GM23338 (cell line): ENCODE measurements at regions not wholly inside any gene's neighbourhood (a gene's known extent, or its start where the extent isn't known, plus 50 kb on each side); places are given as distances from the start of the nearest gene placed in this dataset.

ENCODE experiments used
- ATAC-seq: fragments of 200-7000 bp; cut with Tn5 transposase; 3 replicates; pipeline ENCODE4 v1.9.1; 2020
- DNase-seq: peaks from one replicate; pipeline ENCODE4 v3.0.0-alpha.2; 2015; ENCODE audit warnings: low spot score
- H2AFZ ChIP-seq: fragments of 200-600 bp; sonication (generic); 2 replicates; pipeline ENCODE4 v1.8.0; 2016; ENCODE audit warnings: antibody characterized with exemption, mild to moderate bottlenecking, moderate library complexity
- H3F3A ChIP-seq: fragments of 200-600 bp; sonication (generic); replicated peaks from 2 replicates; pipeline ENCODE4 v1.8.0; 2017; ENCODE audit warnings: antibody characterized with exemption, mixed run types, low read depth
- H3K27ac ChIP-seq: fragments of 200-600 bp; sonication (generic); 2 replicates; pipeline ENCODE4 v1.6.1; 2016; ENCODE audit warnings: low read depth
- H3K27me3 ChIP-seq: fragments of 200-600 bp; sonication (generic); 2 replicates; pipeline ENCODE4 v1.8.0; 2016; ENCODE audit warnings: mild to moderate bottlenecking, mixed run types, moderate library complexity; ENCODE audit not compliant: insufficient read depth
- H3K36me3 ChIP-seq: fragments of 200-600 bp; sonication (generic); 2 replicates; pipeline ENCODE4 v1.8.0; 2016; ENCODE audit warnings: mild to moderate bottlenecking; ENCODE audit not compliant: insufficient read depth
- H3K4me1 ChIP-seq: fragments of 200-600 bp; sonication (generic); 2 replicates; pipeline ENCODE4 v1.8.0; 2016; ENCODE audit warnings: mild to moderate bottlenecking, moderate library complexity; ENCODE audit not compliant: insufficient read depth
- H3K4me2 ChIP-seq: fragments of 200-600 bp; sonication (generic); 2 replicates; pipeline ENCODE4 v1.7.1; 2017; ENCODE audit warnings: mixed run types
- H3K4me3 ChIP-seq: fragments of 200-600 bp; sonication (generic); 2 replicates; pipeline ENCODE4 v1.6.1; 2016; ENCODE audit warnings: mixed run types
- H3K79me2 ChIP-seq: fragments of 200-600 bp; sonication (generic); replicated peaks from 2 replicates; pipeline ENCODE4 v1.8.0; 2017; ENCODE audit warnings: mild to moderate bottlenecking; ENCODE audit not compliant: insufficient read depth
- H3K9me2 ChIP-seq: fragments of 200-600 bp; sonication (generic); 2 replicates; pipeline ENCODE4 v1.8.0; 2017; ENCODE audit not compliant: insufficient read depth
- H4K20me1 ChIP-seq: fragments of 200-600 bp; sonication (generic); replicated peaks from 2 replicates; pipeline ENCODE4 v1.8.0; 2017; ENCODE audit warnings: mild to moderate bottlenecking; ENCODE audit not compliant: insufficient read depth
- H3K27ac Mint-ChIP-seq: 2 replicates; pipeline ENCODE4 v1.8.0; 2020; ENCODE audit warnings: inconsistent platforms, mild to moderate bottlenecking, moderate library complexity, mixed read lengths
- H3K27me3 Mint-ChIP-seq: 3 replicates; pipeline ENCODE4 v1.8.0; 2022; ENCODE audit warnings: low read depth, mild to moderate bottlenecking, moderate library complexity, mixed read lengths, inconsistent platforms; ENCODE audit not compliant: insufficient read depth, poor library complexity
- H3K36me3 Mint-ChIP-seq: 3 replicates; pipeline ENCODE4 v1.8.0; 2021; ENCODE audit warnings: low read depth, mild to moderate bottlenecking, inconsistent platforms, moderate library complexity, mixed read lengths
- H3K4me1 Mint-ChIP-seq: 3 replicates; pipeline ENCODE4 v1.8.0; 2020; ENCODE audit warnings: mild to moderate bottlenecking, inconsistent platforms, mixed read lengths
- H3K4me3 Mint-ChIP-seq: 3 replicates; pipeline ENCODE4 v1.8.0; 2021; ENCODE audit warnings: moderate library complexity, mild to moderate bottlenecking, inconsistent platforms, mixed read lengths
- H3K9me3 Mint-ChIP-seq: 3 replicates; pipeline ENCODE4 v1.8.0; 2020; ENCODE audit warnings: moderate library complexity, mild to moderate bottlenecking, inconsistent platforms, mixed read lengths
- JUNB ChIP-seq: IDR thresholded peaks from one replicate; pipeline ENCODE4 v1.6.1; 2016; ENCODE audit warnings: antibody characterized with exemption; ENCODE audit not compliant: unreplicated experiment
- POLR2AphosphoS5 ChIP-seq: IDR thresholded peaks from 2 replicates; pipeline ENCODE4 v1.6.1; 2016; ENCODE audit warnings: antibody characterized with exemption, low read depth
- TF ChIP-seq, protein P1 (sequence below): fragments of 250-450 bp; sonication (Bioruptor Pico); IDR thresholded peaks from 2 replicates; pipeline ENCODE4 v1.5.0; 2020; ENCODE audit warnings: mild to moderate bottlenecking, moderate library complexity

DNA sequence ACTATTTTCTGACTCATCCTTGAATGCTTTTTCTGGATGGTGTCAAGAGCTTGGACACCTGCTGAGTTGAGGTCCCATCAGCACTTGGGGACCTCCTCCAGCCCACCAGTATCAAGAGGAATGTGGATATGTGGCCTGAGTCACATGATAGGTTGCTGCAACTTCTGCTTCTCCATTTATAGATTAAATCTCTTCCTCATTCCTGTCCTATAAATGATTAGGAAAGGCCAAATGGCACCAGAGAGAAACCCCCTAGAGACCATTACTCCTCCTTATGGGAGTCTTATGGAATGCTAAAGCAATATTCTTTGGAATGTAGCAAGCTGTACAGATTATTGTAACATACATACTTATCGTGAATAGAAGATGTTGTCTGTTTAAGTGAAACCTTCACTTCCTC is 85.6 kb downstream of the NEUROD6 start:
- Mint-ChIP-seq H3K27me3 (peaks cover 2% of the 10 kb centered on the region), H3K9me3 (no peaks in the 10 kb centered on the region), H3K4me1 (peaks cover 21% of the 10 kb centered on the region), H3K27ac (no peak overlapping the region), H3K4me3 (no peak overlapping the region), H3K36me3 (no peaks in the 10 kb centered on the region)
- Histone ChIP-seq H2AFZ (no peak overlapping the region), H3K4me3 (no peak overlapping the region), H3K4me1 (peaks cover 26% of the 10 kb centered on the region), H3K36me3 (no peaks in the 10 kb centered on the region), H3K79me2 (no peaks in the 10 kb centered on the region), H3K27ac (no peak overlapping the region), H3F3A (no peaks in the 10 kb centered on the region), H3K9me2 (no peaks in the 10 kb centered on the region), H4K20me1 (no peaks in the 10 kb centered on the region), H3K27me3 (no peaks in the 10 kb centered on the region), H3K4me2 (no peak overlapping the region)
- TF ChIP-seq JUNB: no peak
- TF ChIP-seq, protein P1, sequence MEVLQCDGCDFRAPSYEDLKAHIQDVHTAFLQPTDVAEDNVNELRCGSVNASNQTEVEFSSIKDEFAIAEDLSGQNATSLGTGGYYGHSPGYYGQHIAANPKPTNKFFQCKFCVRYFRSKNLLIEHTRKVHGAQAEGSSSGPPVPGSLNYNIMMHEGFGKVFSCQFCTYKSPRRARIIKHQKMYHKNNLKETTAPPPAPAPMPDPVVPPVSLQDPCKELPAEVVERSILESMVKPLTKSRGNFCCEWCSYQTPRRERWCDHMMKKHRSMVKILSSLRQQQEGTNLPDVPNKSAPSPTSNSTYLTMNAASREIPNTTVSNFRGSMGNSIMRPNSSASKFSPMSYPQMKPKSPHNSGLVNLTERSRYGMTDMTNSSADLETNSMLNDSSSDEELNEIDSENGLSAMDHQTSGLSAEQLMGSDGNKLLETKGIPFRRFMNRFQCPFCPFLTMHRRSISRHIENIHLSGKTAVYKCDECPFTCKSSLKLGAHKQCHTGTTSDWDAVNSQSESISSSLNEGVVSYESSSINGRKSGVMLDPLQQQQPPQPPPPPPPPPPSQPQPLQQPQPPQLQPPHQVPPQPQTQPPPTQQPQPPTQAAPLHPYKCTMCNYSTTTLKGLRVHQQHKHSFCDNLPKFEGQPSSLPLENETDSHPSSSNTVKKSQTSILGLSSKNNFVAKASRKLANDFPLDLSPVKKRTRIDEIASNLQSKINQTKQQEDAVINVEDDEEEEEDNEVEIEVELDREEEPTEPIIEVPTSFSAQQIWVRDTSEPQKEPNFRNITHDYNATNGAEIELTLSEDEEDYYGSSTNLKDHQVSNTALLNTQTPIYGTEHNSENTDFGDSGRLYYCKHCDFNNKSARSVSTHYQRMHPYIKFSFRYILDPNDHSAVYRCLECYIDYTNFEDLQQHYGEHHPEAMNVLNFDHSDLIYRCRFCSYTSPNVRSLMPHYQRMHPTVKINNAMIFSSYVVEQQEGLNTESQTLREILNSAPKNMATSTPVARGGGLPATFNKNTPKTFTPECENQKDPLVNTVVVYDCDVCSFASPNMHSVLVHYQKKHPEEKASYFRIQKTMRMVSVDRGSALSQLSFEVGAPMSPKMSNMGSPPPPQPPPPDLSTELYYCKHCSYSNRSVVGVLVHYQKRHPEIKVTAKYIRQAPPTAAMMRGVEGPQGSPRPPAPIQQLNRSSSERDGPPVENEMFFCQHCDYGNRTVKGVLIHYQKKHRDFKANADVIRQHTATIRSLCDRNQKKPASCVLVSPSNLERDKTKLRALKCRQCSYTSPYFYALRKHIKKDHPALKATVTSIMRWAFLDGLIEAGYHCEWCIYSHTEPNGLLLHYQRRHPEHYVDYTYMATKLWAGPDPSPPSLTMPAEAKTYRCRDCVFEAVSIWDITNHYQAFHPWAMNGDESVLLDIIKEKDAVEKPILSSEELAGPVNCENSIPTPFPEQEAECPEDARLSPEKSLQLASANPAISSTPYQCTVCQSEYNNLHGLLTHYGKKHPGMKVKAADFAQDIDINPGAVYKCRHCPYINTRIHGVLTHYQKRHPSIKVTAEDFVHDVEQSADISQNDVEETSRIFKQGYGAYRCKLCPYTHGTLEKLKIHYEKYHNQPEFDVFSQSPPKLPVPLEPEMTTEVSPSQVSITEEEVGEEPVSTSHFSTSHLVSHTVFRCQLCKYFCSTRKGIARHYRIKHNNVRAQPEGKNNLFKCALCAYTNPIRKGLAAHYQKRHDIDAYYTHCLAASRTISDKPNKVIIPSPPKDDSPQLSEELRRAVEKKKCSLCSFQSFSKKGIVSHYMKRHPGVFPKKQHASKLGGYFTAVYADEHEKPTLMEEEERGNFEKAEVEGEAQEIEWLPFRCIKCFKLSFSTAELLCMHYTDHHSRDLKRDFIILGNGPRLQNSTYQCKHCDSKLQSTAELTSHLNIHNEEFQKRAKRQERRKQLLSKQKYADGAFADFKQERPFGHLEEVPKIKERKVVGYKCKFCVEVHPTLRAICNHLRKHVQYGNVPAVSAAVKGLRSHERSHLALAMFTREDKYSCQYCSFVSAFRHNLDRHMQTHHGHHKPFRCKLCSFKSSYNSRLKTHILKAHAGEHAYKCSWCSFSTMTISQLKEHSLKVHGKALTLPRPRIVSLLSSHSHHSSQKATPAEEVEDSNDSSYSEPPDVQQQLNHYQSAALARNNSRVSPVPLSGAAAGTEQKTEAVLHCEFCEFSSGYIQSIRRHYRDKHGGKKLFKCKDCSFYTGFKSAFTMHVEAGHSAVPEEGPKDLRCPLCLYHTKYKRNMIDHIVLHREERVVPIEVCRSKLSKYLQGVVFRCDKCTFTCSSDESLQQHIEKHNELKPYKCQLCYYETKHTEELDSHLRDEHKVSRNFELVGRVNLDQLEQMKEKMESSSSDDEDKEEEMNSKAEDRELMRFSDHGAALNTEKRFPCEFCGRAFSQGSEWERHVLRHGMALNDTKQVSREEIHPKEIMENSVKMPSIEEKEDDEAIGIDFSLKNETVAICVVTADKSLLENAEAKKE (CRISPR knock-in tag): no peak
- no peak for DNase-seq
- ATAC-seq: no peak

- peak overlapping the region; percentile 45 for H3K4me2 ChIP-seq
Observed at GRCh38 chr7:31253532-31253931, 87.0 kb downstream of the NEUROD6 start.

More at GRCh38 chr7:31253532-31253931, 87.0 kb downstream of the NEUROD6 start:
- H3K4me1 ChIP-seq: peaks cover 33% of the 10 kb centered on the region
- no peak overlapping the region for H3K27ac ChIP-seq
- H3K27me3 ChIP-seq: no peaks in the 10 kb centered on the region
- H3K9me2 ChIP-seq: no peaks in the 10 kb centered on the region
- peaks cover 2% of the 10 kb centered on the region for H3K27me3 Mint-ChIP-seq
- no peaks in the 10 kb centered on the region for H3K36me3 ChIP-seq
- H4K20me1 ChIP-seq: no peaks in the 10 kb centered on the region
- DNase-seq: peak; percentile 53
- H3K4me1 Mint-ChIP-seq: peaks cover 23% of the 10 kb centered on the region
- H3F3A ChIP-seq: no peaks in the 10 kb centered on the region
- no peaks in the 10 kb centered on the region for H3K36me3 Mint-ChIP-seq
- no peak overlapping the region for H3K4me3 ChIP-seq
- H2AFZ ChIP-seq: peak overlapping the region; percentile 12
- ATAC-seq: peak; percentile 86
- TF ChIP-seq, protein P1 (CRISPR knock-in tag): peak; percentile 85
- no peak for TF ChIP-seq POLR2AphosphoS5
- H3K4me3 Mint-ChIP-seq: no peak overlapping the region
- H3K79me2 ChIP-seq: no peaks in the 10 kb centered on the region
- H3K9me3 Mint-ChIP-seq: no peaks in the 10 kb centered on the region
- H3K27ac Mint-ChIP-seq: no peak overlapping the region
